Muscle layer of colon (tissue), 2 donors: ENCODE measurements at regions not wholly inside any gene's neighbourhood (a gene's known extent, or its start where the extent isn't known, plus 50 kb on each side); places are given as distances from the start of the nearest gene placed in this dataset.
"Not testable (repeated sequence)": the region's sequence is repeated elsewhere in the genome, so short reads cannot be mapped to it uniquely, and the experiment has no call there.

Experiments used
- H3K27ac ChIP-seq: one replicate; pipeline ENCODE4 v1.7.0; 2013; ENCODE audit warnings: low read depth, mild to moderate bottlenecking, low read length, moderate library complexity
- H3K27me3 ChIP-seq, 2 donors: one replicate each; pipeline ENCODE4 v1.7.0; 2013; ENCODE audit warnings: low read length in 2 of 2, mild to moderate bottlenecking in 2 of 2; ENCODE audit not compliant: insufficient read depth in 2 of 2, control insufficient read depth in 1 of 2
- H3K36me3 ChIP-seq: one replicate; pipeline ENCODE4 v1.7.0; 2013; ENCODE audit warnings: mild to moderate bottlenecking, low read length; ENCODE audit not compliant: insufficient read depth
- H3K4me1 ChIP-seq: one replicate; pipeline ENCODE4 v1.7.0; 2013; ENCODE audit warnings: mild to moderate bottlenecking, low read length; ENCODE audit not compliant: insufficient read depth
- H3K4me3 ChIP-seq, 2 donors: one replicate each; pipeline ENCODE4 v1.7.0; 2013; ENCODE audit warnings: low read length in 2 of 2, low read depth in 1 of 2, mild to moderate bottlenecking in 1 of 2, moderate library complexity in 1 of 2
- H3K9ac ChIP-seq: one replicate; pipeline ENCODE4 v1.7.0; 2013; ENCODE audit warnings: low read length
- H3K9me3 ChIP-seq: one replicate; pipeline ENCODE4 v1.7.0; 2013; ENCODE audit warnings: mild to moderate bottlenecking, low read length
- donor health status: abdominal sarcoma.
- donor health status: Adenocarcinoma of cecum.

- Histone ChIP-seq H3K4me3 (no peak overlapping the region), H3K4me1 (no peaks in the 10 kb centered on the region), H3K9me3 (peaks cover 3% of the 10 kb centered on the region), H3K9ac (no peak overlapping the region), H3K36me3 (no peaks in the 10 kb centered on the region), H3K27me3 (no peaks in the 10 kb centered on the region), H3K27ac (no peak overlapping the region)
Observed at GRCh38 chr5:29498412-29498811, 1695.1 kb upstream of the CDH6 start.

- no peaks in the 10 kb centered on the region for H3K4me1 ChIP-seq
- no peaks in the 10 kb centered on the region for H3K9me3 ChIP-seq
- H3K4me3 ChIP-seq: no peak overlapping the region
- no peaks in the 10 kb centered on the region for H3K27me3 ChIP-seq
- no peak overlapping the region for H3K9ac ChIP-seq
- H3K27ac ChIP-seq: no peak overlapping the region
- H3K36me3 ChIP-seq: no peaks in the 10 kb centered on the region
Observed at GRCh38 chr5:29485333-29485732, 1708.2 kb upstream of the CDH6 start.

- H3K9me3 ChIP-seq: no peaks in the 10 kb centered on the region
- H3K4me1 ChIP-seq: no peaks in the 10 kb centered on the region
- H3K4me3 ChIP-seq: no peak overlapping the region
- no peaks in the 10 kb centered on the region for H3K36me3 ChIP-seq
- no peak overlapping the region for H3K9ac ChIP-seq
- no peak overlapping the region for H3K27ac ChIP-seq
- H3K27me3 ChIP-seq: no peaks in the 10 kb centered on the region
Observed at GRCh38 chr5:29469581-29469980, 1723.9 kb upstream of the CDH6 start.

DNA sequence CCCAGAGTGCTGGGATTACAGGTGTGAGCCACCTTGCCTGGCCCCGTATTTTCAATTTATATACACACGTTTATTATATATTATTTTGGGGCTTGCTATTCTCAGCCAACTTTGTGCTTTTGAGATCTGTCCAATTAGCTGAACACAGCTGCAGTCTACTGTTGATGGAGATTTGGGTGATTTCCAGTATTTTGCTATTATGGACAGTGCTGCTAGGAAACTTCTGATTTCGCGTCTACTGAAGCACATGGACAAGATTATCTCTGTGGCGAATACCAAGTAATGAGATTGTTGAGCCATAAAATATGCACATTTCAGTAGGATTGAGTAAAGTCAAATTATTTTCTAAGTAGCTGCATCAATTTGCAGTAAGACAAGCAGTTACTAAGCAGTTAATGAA lies 1731.2 kb upstream of the CDH6 start:
- Histone ChIP-seq H3K27me3 (no peaks in the 10 kb centered on the region), H3K36me3 (no peaks in the 10 kb centered on the region), H3K4me3 (no peak overlapping the region), H3K9ac (no peak overlapping the region), H3K9me3 (no peaks in the 10 kb centered on the region), H3K27ac (no peak overlapping the region), H3K4me1 (no peaks in the 10 kb centered on the region)

GRCh38 chr5:29460971-29461559 lies 1732.4 kb upstream of the CDH6 start:
- Histone ChIP-seq H3K4me1 (no peaks in the 10 kb centered on the region), H3K9me3 (no peaks in the 10 kb centered on the region), H3K27me3 (no peaks in the 10 kb centered on the region), H3K4me3 (no peak overlapping the region), H3K27ac (no peak overlapping the region), H3K36me3 (no peaks in the 10 kb centered on the region), H3K9ac (no peak overlapping the region)

- not testable (repeated sequence) for H3K4me3 ChIP-seq, H3K4me1 ChIP-seq, H3K36me3 ChIP-seq, H3K27me3 ChIP-seq, H3K9ac ChIP-seq, H3K27ac ChIP-seq, H3K9me3 ChIP-seq
Observed at GRCh38 chr5:29451004-29451403, 1742.5 kb upstream of the CDH6 start.

DNA sequence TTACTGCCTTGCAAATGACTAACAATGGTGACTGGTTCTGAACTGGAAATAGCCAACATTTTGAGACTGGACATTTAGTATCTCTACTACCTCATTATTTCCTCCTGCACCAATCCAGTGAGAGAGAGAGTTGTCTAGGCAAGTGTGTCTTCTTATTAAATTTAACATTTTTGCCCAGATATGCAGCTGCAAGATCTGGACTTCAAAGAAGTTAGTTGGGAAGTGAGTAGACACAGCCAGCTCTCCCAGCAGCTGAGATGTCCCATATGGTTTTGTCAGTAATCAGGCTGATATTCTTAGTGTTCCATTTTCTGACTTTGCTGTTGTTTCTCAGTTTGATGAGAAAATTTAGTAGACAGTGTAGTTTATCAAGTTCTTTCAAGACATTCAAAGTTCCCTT lies 1778.8 kb upstream of the CDH6 start:
- H3K4me3 ChIP-seq: no peak overlapping the region
- H3K27me3 ChIP-seq: no peaks in the 10 kb centered on the region
- H3K9me3 ChIP-seq: no peaks in the 10 kb centered on the region
- no peak overlapping the region for H3K27ac ChIP-seq
- H3K36me3 ChIP-seq: no peaks in the 10 kb centered on the region
- H3K9ac ChIP-seq: no peak overlapping the region
- no peaks in the 10 kb centered on the region for H3K4me1 ChIP-seq

DNA sequence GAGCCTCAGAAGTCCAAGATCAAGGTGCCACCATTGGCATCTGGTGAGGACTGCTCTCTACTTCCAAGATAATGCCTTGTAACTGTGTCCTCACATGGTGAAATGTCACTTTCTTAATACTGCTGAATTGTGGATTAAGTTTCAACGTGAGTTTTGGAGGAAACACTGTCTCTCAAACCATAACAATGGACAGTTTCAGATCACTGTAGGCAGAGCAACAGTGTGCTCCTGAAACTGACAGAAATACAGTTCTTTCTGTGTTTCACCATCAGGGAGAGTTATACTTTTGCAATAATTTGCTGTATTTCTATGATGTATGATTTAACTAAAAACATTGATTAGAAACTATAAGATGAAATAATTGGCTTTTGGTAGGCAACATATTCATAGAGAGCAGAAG lies 1780.5 kb upstream of the CDH6 start:
- Histone ChIP-seq H3K9me3 (no peaks in the 10 kb centered on the region), H3K4me1 (no peaks in the 10 kb centered on the region), H3K9ac (no peak overlapping the region), H3K27ac (no peak overlapping the region), H3K36me3 (no peaks in the 10 kb centered on the region), H3K27me3 (no peaks in the 10 kb centered on the region), H3K4me3 (no peak overlapping the region)

GRCh38 chr5:29402270-29402669 lies 1791.2 kb upstream of the CDH6 start:
- H3K9ac ChIP-seq: no peak overlapping the region
- H3K4me3 ChIP-seq: no peak overlapping the region
- no peaks in the 10 kb centered on the region for H3K9me3 ChIP-seq
- no peaks in the 10 kb centered on the region for H3K4me1 ChIP-seq
- no peak overlapping the region for H3K27ac ChIP-seq
- H3K36me3 ChIP-seq: no peaks in the 10 kb centered on the region
- no peaks in the 10 kb centered on the region for H3K27me3 ChIP-seq

DNA sequence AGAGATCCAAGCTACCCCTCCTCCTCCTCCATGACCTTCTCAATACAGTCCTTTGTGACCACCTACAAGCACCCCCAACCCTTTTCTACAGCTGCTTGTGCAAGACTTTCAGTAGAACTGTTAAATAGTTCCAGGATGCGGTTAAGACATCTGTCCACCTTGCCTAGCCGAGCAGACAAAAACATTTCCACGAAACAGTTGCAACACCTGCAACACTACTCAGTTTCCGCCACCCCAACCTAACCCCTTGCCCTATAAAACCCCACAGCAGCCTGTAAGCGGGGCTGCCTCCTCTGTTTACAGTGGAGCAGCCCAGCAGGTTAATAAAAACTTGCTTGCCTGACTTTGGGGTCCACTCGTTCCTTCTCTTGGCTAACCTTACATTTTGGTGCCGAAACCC lies 1803.5 kb upstream of the CDH6 start:
- no peaks in the 10 kb centered on the region for H3K27me3 ChIP-seq
- H3K4me3 ChIP-seq: no peak overlapping the region
- H3K4me1 ChIP-seq: no peaks in the 10 kb centered on the region
- H3K36me3 ChIP-seq: no peaks in the 10 kb centered on the region
- H3K9ac ChIP-seq: no peak overlapping the region
- H3K9me3 ChIP-seq: no peaks in the 10 kb centered on the region
- H3K27ac ChIP-seq: no peak overlapping the region

DNA sequence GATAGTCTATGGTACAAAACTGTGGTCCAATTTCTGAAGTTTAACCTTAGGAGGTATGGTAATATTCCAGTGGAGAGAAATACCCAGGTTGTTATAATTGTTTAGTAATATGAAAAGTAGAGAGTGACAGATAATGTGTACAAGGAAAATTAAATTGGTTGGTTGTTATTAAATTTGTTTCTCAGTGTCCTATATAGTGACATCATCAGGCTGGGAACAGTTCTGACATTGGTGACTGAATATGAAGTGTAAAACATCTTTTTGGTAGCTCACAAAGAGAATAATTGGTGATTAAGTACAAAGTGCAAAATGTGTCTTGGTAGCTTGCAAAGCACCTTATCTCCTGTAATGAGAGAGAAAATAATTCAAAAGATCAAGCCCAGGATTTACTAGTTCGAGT lies 1806.1 kb upstream of the CDH6 start:
- Histone ChIP-seq H3K27me3 (no peaks in the 10 kb centered on the region), H3K36me3 (no peaks in the 10 kb centered on the region), H3K4me3 (no peak overlapping the region), H3K9me3 (no peaks in the 10 kb centered on the region), H3K27ac (no peak overlapping the region), H3K9ac (no peak overlapping the region), H3K4me1 (no peaks in the 10 kb centered on the region)

DNA sequence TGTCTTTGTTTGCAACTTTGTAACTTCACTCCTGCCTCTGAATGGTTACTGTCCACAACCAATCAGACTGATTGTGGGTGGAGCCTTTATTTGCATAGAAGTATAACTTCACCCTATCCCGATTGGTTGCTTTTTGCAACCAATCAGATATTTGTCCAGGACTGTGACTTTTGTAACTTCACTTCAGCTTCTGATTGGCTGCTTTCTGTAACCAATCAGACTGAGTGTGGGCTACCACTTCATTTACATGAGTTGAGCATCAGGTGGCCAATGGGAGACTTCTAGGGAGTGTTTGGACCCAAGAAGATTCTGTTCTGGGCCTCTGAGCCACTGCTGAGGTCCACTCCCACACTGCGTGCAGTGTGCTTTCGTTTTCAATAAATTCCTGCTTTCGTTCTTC lies 1810.7 kb upstream of the CDH6 start:
- Histone ChIP-seq H3K27ac (no peak overlapping the region), H3K4me3 (no peak overlapping the region), H3K9me3 (no peaks in the 10 kb centered on the region), H3K9ac (no peak overlapping the region), H3K36me3 (no peaks in the 10 kb centered on the region), H3K4me1 (no peaks in the 10 kb centered on the region), H3K27me3 (no peaks in the 10 kb centered on the region)
